ENCODE measurements at regions not wholly inside any gene's neighbourhood (a gene's known extent, or its start where the extent isn't known, plus 50 kb on each side); places are given as distances from the start of the nearest gene placed in this dataset.

GRCh38 chr13:97124206-97124605 is 97.9 kb upstream of the MBNL2 start:
- TF ChIP-seq EZH2 (optimal IDR thresholded peaks at IDR 0.05; ENCODE audit: low read depth, low read length) (no peak), CTCF (IDR thresholded peaks at IDR 0.05; ENCODE audit: low read length) (no peak), EZH2phosphoT487 (IDR thresholded peaks at IDR 0.05; ENCODE audit: low read length) (no peak)

Data from MM.1S (cell line).